CMK (cell line): ENCODE measurements at regions not wholly inside any gene's neighbourhood (a gene's known extent, or its start where the extent isn't known, plus 50 kb on each side); places are given as distances from the start of the nearest gene placed in this dataset.
"Not testable (repeated sequence)": the region's sequence is repeated elsewhere in the genome, so short reads cannot be mapped to it uniquely, and the experiment has no call there.

Experiments
- DNase-seq: peaks from one replicate; pipeline ENCODE4 v3.0.0-alpha.2; 2010; ENCODE audit warnings: low read depth

DNA sequence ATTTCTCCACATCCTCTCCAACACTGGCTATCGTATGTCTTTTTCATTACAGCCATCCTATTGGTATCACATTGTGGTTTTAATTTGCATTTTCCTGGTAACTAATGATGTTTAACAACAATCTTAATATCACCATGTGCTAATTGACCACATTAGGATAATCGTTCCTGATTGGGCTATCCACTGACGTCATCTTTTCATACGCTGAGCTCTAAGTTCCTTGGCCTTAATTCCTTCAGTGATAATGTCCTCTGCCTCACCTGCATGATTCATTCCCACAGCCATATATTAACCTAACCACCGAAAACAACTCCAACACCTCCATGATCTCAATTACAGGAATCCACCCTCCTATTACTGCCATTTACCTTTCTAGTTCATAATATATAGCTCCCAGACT is 547.9 kb upstream of the BRINP1 start:
- DNase-seq = no peak

DNA sequence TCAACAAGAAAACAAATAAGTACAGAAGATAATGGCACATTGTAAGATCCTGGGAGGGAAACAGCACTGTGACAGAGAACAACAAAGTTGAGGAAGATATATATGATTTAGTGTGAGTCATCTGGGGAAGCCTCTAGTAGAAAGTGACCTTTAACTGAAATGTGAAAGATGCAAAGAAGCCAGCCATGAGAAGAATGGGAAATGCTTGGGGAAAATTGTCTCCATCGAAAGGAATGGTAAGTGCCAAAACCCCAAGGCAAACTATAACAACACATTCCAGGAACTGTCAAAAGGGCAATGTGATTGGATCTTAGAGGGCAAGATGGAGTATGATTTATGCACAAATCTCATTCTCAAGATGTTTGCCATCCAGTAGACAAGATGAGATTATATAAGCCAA is 537.8 kb upstream of the BRINP1 start:
- no peak for DNase-seq

DNA sequence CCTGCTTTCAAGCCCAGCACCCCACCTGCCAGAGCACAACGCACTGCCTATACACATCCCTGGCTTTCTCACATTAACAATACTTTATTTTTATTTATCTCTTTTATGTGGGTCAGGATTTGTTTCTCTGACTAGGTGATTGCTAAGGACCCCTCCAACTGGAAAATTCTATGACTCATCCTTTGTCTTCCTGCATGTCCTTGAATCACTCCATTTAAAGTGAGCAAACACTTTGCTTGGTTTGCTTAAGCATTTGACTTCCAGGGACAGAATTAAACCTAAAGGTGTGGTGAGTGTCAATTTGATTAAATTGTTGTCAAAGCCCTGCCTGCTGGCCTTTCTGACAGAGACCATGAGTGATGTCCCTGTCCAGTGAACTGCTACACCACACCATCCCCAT is 536.5 kb upstream of the BRINP1 start:
- DNase-seq = no peak

DNA sequence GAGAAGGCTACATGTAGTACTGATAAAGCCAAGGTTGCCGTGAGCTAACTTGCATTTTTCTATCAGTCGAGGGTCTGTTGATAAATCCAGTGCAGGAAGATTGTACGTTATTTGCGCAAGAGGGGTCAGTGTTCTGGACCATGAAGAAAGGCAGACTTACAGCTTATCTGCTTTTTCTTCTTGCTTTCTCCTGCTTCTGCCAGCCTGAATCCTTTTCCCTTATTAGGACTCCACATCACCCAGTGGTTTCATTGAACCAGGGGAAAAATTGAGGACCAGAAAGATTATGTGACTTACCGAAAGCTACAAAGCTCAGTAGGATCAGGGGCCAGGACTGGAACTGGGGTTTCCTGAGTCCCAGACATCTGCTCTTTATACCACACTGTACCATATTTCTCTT is 534.6 kb upstream of the BRINP1 start:
- no peak for DNase-seq

DNA sequence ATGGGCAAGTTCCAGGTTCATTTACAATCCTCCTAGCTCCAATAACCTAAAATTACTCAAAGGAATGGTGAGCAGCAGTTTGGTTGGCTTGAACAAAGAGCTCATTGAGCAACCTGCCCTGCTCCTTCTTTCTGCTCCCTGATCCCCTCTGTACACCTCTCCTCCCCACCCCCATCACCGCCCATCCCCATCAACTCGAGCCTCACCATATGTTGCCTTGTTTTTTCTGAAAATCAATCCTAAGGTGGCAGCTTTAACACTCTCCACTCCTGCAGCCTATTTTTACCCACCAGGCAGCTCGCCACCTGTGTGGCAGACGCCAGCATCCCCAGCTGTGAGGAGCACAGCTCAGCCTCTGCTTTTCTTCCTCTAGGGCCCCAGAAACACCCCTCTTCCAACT is 533.4 kb upstream of the BRINP1 start:
- DNase-seq = no peak

DNA sequence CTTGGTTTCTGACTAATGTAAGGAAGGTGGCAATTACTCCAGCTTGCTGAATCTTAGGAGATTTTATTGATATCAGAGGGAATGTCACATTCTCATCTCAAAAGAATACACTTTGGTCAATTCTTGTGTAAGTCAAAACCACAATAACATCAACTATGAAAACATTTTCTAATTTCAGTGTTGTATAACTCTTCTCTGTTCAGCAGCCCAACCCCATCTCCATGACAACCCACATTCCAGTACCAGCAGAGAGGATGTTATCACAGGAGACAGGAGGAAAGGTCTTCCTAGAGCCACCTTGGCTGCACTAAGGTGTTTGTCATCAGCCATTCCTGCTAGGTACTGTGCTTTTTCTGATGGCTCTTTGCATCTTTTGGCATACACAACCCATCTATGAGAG is 529.1 kb upstream of the BRINP1 start:
- no peak for DNase-seq

DNA sequence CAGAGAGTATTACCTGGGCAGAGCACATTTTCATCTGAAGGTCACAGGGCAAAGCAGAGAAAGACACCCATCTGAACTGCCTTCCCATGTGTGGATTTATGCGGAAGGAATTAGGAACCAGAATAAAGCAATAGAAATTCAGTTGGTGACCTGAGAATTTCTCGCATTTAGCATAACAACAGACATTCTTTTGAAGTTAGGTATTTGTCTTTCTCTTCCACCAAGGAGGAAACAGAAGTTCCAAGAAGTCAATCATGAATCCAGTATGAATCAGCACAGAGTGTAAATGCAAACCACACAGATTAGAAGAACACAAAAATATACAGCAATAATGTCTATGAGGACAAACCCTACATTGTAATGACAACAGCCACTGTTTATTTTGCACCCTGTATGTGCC is 515.2 kb upstream of the BRINP1 start:
- no peak for DNase-seq

DNA sequence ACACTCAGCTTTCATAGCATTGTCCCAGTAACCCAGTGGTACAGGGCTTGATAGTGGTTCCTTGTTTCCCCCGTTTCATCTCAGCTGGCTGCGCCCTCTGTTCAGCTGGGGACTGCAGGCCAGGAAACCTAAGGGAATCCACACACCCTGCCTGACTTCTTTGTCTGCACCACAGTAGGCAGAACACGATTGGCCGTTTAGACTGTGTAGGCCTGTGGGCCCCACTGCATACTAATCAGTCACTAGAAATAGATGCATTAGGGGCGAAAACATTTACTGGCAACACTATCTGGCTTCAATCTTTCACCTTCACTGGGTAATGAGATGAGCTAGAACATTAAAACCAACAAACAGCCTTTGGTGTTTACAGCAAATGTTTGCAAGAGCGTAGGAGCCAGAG is 512.7 kb upstream of the BRINP1 start:
- no peak for DNase-seq

DNA sequence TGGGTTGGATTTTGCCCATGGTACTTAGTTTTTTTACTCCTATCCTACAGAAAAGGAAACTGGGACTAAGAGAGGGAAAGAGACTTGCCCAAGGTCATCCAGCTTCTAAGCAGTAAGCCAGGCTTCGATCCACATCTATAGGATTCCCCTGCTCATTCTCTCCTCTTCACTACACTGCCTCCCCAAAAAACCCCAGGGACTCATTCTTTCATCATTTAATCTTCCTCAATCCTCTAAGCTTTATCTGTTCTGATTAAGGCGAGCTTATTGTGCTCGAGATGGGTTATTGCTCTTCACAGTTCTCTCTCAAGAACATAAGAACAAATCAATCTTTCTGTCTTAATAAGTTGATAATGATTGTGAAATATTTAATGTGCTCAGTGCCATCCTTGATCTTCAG is 511.1 kb upstream of the BRINP1 start:
- DNase-seq = no peak

DNA sequence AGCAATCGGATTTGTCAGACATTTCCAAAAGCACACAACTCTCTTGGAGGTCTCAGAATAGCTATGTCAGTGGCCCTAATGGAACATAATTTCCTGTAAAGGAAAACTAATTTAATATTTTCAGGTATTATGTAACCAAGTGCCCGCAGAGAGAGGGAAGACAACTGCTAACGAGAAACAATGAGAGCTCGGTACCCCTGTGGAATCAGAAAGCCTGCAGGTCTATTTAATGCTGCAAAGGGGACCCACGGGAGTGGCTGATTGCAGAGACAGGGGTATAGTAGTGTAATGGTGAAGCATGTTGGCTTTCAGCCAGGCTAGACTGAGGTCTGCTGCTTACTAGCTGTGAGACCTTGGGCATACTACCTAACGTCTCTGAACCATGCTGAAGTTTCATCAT is 508.1 kb upstream of the BRINP1 start:
- no peak for DNase-seq

DNA sequence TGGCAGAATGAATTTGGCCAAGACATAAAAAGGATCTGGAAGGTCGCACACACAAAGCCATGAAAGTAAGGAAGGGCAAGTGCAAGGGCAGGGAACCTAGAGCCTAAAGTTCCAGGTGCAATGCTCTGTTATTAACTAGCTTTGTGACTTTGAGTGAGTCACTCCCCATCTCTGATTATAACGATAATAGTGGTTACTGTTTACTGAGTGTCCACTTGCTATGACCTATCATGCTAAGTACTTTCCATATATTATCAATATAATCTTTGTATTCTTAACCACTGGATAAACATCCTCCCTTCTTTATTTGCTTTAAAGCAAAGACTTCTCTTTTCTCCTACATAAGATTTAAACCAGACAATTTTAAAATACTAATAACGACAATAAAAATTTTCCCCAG is 504.6 kb upstream of the BRINP1 start:
- no peak for DNase-seq

DNA sequence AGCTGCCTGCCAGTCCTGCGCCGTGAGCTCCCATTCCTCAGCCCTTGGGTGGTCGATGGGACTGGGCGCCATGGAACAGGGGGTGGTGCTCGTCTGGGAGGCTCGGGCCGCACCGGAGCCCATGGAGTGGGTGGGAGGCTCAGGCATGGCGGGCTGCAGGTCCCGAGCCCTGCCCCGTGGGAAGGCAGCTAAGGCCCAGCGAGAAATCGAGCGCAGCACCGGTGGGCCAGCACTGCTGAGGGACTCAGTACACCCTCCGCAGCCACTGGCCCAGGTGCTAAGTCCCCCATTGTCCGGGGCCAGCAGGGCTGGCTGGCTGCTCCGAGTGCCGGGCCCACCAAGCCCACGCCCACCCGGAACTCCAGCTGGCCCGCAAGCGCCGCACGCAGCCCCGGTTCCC is 501.0 kb upstream of the BRINP1 start:
- not testable (repeated sequence) for DNase-seq

DNA sequence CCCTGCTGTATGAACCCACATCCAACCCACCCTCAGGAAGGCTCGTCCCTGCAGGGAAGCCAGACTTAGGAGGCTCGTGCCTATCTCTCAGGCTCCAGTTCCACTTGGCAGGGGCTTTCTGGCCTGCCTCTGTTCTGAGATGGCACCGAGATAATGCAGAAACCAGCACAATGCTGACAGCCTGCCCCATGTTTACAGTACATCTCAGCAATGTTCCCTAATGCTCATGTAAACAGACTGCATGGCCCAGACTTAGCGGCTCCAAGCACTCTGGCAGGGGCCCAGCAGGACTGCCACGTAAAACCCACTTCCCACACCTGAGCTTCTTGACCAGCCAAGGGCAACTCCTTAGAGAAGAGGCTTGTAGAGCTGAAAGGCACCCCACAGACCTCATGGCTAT is 499.5 kb upstream of the BRINP1 start:
- DNase-seq = no peak

DNA sequence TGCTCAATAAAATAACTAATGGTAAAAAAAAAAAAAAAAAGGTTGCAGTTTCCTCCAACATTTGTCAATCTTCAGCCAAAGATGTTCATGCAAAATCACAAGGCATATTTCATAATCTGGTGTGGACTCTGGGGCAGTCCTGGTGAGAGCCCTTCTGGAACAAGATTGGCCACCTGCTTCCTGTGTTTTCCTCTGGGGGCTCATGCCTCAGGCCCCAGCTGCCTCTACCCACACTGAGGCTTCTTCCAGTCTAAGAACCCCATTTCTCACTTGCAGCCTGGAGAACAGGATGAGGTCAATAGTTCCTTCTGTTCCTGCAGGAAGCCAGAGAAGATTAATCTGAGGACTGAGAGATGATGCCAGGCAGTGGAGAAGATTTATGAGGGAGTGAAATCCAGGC is 492.6 kb upstream of the BRINP1 start:
- no peak for DNase-seq

DNA sequence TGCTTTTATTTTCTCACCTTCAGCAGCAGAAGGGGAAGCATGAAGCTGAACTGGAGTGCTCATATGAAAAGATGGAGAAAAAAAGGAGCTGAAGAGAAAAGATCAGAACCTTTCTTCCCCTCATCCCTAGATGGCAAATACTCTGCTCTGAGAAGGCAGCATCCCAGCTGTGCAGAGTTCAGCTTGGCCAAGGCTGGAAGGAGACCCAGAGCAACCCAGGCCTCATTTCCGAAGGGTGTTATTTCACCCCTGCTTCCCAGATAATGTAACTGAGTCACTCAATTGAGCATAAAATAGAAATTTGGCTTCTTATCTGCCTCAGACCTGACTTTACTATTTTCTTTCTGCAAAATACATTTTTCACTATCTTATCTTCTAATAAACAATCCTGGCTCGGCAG is 489.9 kb upstream of the BRINP1 start:
- DNase-seq = no peak

DNA sequence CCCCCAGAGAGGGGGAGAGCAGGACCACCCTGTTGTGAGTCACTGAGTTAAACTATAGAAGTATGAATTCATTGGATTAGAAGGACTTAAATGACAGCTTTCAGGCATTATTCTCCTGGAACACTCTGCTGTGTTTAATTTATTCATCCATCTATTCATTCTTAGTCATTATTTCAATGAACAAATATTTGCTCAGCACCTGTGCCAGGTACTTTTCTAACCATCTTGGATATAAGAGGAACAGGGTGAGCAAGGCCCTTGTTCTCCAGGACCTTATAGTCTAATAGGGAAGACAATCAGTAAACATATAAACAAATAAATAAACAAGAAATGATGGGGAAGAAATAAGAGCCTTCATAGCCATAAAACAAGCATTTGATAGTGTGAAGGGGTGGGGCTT is 483.9 kb upstream of the BRINP1 start:
- DNase-seq = no peak

DNA sequence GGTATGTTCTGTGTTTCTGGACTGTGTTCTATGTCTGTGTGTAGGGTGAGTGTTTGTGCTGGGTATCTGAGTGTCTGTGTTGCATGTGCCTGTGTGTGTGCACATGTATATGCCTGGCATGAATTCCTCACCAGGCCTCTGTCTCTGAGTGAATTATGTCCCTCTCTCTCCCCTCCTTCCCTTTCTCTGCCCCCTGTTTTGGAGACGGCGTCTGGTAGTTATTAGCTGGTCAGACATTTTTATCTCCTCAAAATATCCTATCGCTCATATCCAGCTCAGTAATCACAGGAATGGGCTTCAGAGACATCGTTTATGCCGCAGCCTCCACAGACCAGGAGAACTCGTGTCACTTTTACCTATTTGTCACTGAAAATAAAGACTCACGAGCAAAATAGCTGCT is 483.2 kb upstream of the BRINP1 start:
- DNase-seq = no peak

DNA sequence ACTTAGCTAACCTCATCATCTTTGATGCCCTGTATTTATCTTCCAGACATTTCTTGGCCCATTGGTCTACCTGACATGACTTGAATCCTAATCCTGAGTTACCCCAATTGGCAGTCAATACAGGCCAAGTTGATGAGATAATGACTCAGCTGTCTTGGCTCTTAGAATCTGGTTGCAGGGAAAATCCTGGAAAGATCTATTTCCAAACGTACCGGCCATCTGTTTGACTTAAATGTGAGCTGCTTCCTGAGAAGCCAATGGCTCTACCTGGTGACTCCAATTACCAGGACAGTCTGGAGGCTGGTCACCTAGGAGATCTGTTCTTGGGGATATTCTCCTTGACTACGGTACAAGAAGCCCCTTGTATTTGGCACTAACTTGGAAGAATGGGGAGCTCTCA is 475.2 kb upstream of the BRINP1 start:
- DNase-seq = no peak

DNA sequence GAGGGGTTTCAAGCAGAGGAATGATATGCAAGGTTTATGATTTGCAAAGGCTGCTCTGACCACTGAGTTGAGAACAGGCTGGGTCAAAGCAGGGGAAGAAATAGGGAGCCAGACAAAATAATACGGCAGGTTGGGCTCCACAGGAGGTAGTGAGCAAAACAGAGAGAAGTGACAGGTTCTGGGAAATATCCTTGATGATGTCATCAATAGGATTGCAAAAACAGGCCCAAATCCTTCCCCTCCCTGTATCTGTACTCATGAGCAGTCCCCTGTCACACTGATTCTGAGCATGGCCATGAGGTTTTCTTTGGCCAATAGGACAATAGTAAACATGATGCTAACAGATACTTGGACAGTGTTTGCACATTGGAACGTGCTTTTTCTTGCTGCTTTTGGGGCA is 471.8 kb upstream of the BRINP1 start:
- DNase-seq = no peak

DNA sequence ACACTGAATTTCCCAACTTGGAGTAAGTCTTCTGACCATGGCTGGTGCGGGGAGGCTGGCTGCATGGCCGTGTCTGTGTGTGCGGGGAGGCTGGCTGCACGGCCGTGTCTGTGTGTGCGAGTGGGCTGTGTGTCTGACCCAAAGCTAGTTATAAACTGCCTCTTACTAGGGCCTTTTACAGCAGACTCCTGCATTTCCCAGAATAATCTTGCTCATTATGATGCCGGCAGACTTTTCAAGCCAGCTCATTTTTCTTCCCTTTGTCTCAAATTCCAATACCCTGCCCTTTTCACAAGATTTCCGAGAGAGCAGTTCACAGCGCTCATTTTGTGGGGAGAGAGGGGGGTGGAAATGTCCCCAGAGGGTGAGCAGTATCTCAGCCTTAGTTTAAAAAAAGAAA is 470.7 kb upstream of the BRINP1 start:
- no peak for DNase-seq

DNA sequence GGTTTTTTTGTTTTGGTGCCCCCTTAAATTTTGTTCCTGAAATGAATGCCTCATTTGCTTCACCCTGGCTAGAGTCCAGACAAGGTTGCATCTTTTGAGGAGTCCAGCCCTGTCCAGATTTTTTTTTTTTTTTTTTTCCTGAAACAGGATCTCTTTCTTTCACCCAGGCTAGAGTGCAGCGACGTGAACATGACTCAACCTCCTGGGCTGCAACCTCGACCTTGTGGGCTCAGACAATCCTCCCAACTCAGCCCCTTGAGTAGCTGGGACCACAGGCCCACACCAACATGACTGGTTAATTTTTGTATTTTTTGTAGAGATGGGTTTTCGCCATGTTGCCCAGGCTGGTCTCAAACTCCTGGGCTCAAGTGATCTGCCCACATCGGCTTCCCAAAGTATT is 469.0 kb upstream of the BRINP1 start:
- no peak for DNase-seq

DNA sequence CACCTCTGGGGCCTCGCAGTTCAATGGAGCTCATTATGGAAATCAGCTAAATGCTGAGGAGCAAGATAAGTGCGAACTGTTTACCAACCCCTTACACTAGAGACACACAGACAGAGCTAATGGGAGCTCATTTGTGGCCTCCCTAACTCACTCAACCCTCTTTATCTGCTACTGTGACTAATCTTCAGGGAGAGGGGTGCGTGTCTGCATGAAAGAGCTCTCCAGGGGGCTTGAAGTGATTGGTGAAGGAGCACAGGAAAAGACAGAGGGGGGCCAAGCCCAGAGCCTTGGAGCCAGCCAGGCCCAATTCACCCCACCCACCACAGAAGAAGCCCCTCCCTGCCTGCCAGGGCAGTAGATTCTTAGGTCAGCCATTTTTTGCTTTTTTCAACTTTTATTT is 466.8 kb upstream of the BRINP1 start:
- no peak for DNase-seq

DNA sequence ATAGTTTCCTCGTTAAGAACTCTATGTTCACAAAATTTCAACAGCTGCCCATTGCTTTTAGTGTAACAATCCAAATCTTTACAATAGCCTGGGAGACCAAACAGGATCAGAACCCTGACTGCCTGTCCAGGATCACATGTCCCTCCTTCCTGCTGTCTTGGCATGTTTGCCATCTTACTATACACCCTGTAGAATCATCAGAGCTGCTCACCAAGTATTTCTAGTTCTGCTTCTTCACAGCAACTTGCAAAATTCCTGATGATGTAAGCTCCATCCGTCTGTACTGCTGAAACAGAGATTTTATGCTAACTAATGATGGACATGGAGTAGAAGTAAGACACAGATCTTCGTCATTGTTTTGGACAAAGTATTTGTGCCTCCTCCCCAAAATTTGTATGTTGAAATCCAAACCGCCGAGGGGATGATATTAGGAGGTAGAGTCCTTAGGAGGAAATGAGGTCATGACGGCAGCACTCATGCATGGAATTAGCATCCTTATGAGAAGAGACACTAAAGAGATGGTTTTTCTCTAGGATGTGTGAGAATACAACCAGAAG is 464.9 kb upstream of the BRINP1 start:
- DNase-seq = no peak

DNA sequence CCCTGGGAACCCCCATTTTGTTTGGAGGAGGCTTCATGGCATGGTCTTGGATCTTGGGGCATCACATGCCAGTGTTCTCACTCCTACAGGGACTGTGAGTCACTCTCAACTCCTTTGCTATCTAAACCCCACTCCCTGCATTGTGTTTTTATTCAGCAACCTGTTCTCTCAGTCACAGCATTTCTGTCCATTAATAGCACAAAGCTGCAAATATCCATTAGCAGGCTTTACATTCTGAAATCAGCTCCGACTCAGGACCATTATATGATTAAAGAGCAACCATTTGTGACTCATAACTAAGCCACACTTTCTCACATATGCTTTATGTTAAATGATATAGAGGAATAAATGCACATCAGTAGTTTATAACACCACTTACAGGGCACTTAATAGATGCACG is 462.1 kb upstream of the BRINP1 start:
- DNase-seq = no peak

DNA sequence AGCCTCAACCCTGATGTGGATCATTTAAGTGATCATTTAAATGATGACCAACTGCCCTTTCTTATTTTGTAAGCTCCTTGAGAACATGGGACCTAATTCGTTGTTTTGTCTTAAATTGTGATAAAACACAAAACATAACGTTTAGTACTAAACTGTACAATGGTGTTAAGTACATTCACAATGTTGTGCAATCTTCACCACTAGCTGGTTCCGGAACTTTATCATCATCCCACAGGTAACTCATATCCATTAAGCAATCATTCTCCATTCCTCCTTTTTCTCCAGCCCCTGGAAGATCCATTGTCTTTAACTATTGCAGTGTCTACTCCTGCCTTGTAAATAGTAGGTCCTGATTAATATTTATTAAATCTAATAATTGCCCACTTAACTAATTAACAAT is 460.5 kb upstream of the BRINP1 start:
- no peak for DNase-seq
